ENCODE measurements at regions not wholly inside any gene's neighbourhood (a gene's known extent, or its start where the extent isn't known, plus 50 kb on each side); places are given as distances from the start of the nearest gene placed in this dataset.

DNA sequence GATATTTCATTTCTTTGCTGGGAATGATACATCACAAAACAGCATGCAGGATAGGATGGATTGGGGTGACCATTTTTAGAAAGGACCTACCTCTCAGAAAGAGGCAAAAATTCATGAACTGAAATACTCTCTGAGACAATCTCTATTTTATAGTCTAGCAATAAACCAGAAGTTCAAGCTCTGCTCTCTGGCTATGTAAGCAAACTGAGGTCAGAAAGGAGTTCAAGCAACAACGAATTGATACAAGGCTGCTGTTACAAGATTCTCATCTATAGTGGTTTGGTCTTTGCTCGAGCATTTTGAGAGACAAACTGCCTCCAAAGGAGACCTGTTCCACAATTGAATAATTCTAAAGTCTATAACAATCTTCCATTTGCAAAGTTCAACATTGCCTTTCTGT lies 84.7 kb upstream of the GOLGA8J start:
- no peak overlapping the region for H3K27ac ChIP-seq
- DNase-seq = no peak
- TF ChIP-seq POLR2A (IDR thresholded peaks at IDR 0.05) = no peak
- TF ChIP-seq, protein P1, sequence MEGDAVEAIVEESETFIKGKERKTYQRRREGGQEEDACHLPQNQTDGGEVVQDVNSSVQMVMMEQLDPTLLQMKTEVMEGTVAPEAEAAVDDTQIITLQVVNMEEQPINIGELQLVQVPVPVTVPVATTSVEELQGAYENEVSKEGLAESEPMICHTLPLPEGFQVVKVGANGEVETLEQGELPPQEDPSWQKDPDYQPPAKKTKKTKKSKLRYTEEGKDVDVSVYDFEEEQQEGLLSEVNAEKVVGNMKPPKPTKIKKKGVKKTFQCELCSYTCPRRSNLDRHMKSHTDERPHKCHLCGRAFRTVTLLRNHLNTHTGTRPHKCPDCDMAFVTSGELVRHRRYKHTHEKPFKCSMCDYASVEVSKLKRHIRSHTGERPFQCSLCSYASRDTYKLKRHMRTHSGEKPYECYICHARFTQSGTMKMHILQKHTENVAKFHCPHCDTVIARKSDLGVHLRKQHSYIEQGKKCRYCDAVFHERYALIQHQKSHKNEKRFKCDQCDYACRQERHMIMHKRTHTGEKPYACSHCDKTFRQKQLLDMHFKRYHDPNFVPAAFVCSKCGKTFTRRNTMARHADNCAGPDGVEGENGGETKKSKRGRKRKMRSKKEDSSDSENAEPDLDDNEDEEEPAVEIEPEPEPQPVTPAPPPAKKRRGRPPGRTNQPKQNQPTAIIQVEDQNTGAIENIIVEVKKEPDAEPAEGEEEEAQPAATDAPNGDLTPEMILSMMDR (IDR thresholded peaks at IDR 0.05) = no peak
- WGBS (ENCODE audit: insufficient coverage, low coverage, low lambda C conversion rate, missing lambda C conversion rate) = 61% methylated on average over 2 of the region's 2 CpGs
- H3K4me3 ChIP-seq = no peak overlapping the region
- H3K27me3 ChIP-seq = no peaks in the 10 kb centered on the region
- intact Hi-C loops (cut with DNase I) = no loop called here
- H3K36me3 ChIP-seq = no peaks in the 10 kb centered on the region
- no peaks in the 10 kb centered on the region for H3K9me3 ChIP-seq
- no peaks in the 10 kb centered on the region for H3K4me1 ChIP-seq
- ATAC-seq = no peak

DNA sequence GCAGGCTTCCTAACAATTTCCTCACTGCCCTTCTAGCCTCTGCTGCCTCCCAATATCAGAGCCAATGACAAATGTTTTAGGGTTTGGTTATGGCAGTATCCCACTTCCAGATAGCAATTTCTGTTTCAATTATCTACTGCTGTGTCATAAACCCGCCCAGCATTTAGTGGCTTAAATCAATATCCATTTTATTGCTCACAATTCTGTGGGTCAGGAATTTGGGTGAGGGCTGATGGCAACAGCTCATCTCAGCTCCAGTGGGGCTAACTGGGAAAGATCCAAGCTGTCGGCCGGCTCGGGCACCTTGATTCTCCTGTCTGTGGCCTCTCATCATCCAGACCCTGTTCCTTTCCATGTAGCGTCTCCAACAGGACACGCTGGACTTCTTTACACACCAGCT lies 85.3 kb upstream of the GOLGA8J start:
- Histone ChIP-seq H3K27me3 (no peaks in the 10 kb centered on the region), H3K9me3 (no peaks in the 10 kb centered on the region), H3K36me3 (no peaks in the 10 kb centered on the region), H3K4me3 (no peak overlapping the region), H3K27ac (no peak overlapping the region), H3K4me1 (no peaks in the 10 kb centered on the region)
- ATAC-seq (no peak), DNase-seq (no peak)
- WGBS (ENCODE audit: insufficient coverage, low coverage, low lambda C conversion rate, missing lambda C conversion rate) = 74% methylated on average over 4 of the region's 6 CpGs
- TF ChIP-seq, protein P1 (IDR thresholded peaks at IDR 0.05) = no peak
- TF ChIP-seq POLR2A (IDR thresholded peaks at IDR 0.05) = no peak
- intact Hi-C loops (cut with DNase I) = no loop called here

DNA sequence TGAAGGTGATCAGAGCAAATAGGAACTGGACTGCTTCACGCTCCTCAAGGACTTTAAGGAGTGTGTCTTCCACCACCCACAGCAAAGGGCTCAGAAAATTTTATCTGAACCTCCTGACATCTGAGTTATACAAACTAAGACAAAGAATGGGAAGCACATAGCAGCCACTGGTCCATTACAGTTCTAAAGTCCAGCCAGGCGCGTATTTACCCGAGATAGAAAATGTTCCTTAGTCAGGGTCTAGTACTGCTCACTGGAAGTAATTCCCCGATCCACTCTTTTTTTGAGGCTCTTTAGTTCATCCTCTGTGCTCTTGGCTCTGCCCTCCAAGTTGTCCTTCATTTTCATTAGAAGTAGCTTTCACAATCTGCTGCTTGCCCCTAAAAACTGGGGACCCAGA lies 88.5 kb upstream of the GOLGA8J start:
- H3K36me3 ChIP-seq = no peaks in the 10 kb centered on the region
- no peak overlapping the region for H3K4me3 ChIP-seq
- ATAC-seq (peak; percentile 55 to 76 (median 60)), DNase-seq (no peak)
- WGBS (ENCODE audit: insufficient coverage, low coverage, low lambda C conversion rate, missing lambda C conversion rate) = 29% methylated on average over 5 of the region's 5 CpGs
- H3K4me1 ChIP-seq = no peaks in the 10 kb centered on the region
- intact Hi-C loops (cut with DNase I) = no loop called here
- H3K27ac ChIP-seq = no peak overlapping the region
- H3K27me3 ChIP-seq = no peaks in the 10 kb centered on the region
- TF ChIP-seq, protein P1 (IDR thresholded peaks at IDR 0.05) = no peak
- no peak for TF ChIP-seq POLR2A (IDR thresholded peaks at IDR 0.05)
- H3K9me3 ChIP-seq = no peaks in the 10 kb centered on the region

DNA sequence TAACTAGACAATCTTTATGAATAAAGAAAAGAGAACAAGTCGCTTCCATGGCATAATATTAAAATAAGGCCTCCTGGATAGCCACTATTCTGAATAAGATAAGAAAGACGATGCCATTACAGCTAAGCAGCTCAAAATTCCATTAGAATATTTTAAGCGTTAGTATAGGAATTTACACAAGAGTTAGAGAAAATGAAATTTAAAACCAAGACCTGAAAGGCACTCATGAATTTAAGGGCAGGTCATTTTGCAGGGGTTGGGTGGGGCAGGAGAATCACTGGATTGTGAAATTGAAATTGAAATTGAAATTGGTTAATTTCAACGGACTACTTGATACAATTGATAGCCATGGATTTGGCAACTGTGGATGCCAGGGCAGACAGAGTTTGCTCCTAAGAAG lies 91.8 kb upstream of the GOLGA8J start:
- TF ChIP-seq POLR2A (IDR thresholded peaks at IDR 0.05) = no peak
- TF ChIP-seq, protein P1 (IDR thresholded peaks at IDR 0.05) = no peak
- Histone ChIP-seq H3K36me3 (no peaks in the 10 kb centered on the region), H3K27ac (no peak overlapping the region), H3K9me3 (no peaks in the 10 kb centered on the region), H3K4me3 (no peak overlapping the region), H3K4me1 (no peaks in the 10 kb centered on the region), H3K27me3 (no peaks in the 10 kb centered on the region)
- ATAC-seq (no peak), DNase-seq (no peak)
- WGBS (ENCODE audit: insufficient coverage, low coverage, low lambda C conversion rate, missing lambda C conversion rate) = 68% methylated on average over 4 of the region's 4 CpGs
- intact Hi-C loops (cut with DNase I) = no loop called here

DNA sequence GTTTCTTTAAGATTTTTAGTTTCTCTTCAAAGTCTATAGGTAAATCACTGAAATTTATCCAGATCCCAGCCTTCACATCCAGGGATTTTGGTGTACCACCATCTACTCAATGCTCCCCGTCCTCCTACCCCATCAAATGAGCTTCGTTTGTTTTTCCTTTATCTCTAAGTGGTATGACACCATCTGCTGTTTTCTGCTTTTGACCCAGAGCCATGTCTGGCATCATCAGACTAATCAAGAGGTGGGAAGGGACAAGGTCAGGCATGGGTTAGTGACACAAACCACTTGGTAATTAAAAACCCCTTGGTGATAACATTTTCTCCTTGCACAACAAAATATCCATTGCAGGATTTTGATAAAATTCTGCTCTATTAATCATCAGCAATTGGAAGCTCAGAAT lies 92.7 kb upstream of the GOLGA8J start:
- Histone ChIP-seq H3K4me3 (no peak overlapping the region), H3K9me3 (no peaks in the 10 kb centered on the region), H3K27ac (no peak overlapping the region), H3K4me1 (no peaks in the 10 kb centered on the region), H3K27me3 (no peaks in the 10 kb centered on the region), H3K36me3 (no peaks in the 10 kb centered on the region)
- WGBS (ENCODE audit: insufficient coverage, low coverage, low lambda C conversion rate, missing lambda C conversion rate) = 34% methylated on average over 2 of the region's 2 CpGs
- ATAC-seq = no peak
- intact Hi-C loops (cut with DNase I) = no loop called here
- no peak for DNase-seq
- TF ChIP-seq, protein P1 (IDR thresholded peaks at IDR 0.05) = no peak
- TF ChIP-seq POLR2A (IDR thresholded peaks at IDR 0.05) = no peak
